ENCODE measurements at regions not wholly inside any gene's neighbourhood (a gene's known extent, or its start where the extent isn't known, plus 50 kb on each side); places are given as distances from the start of the nearest gene placed in this dataset.

GRCh38 chr13:40194224-40194806 lies 472.1 kb downstream of the FOXO1 start:
- no peak for ATAC-seq

- ATAC-seq: no peak
Observed at GRCh38 chr13:40197049-40197448, 469.4 kb downstream of the FOXO1 start.

- ATAC-seq: no peak
Observed at GRCh38 chr13:40197936-40198595, 468.4 kb downstream of the FOXO1 start.

- ATAC-seq: peak; percentile 58
Observed at GRCh38 chr13:40200273-40200978, 466.0 kb downstream of the FOXO1 start.

- no peak for ATAC-seq
Observed at GRCh38 chr13:40204246-40204645, 462.2 kb downstream of the FOXO1 start.

GRCh38 chr13:40205771-40206240 lies 460.6 kb downstream of the FOXO1 start:
- peak; percentile 30 for ATAC-seq

GRCh38 chr13:40206241-40207000 lies 460.0 kb downstream of the FOXO1 start:
- peak; percentile 91 for ATAC-seq

GRCh38 chr13:40207001-40207478 lies 459.4 kb downstream of the FOXO1 start:
- ATAC-seq: no peak

DNA sequence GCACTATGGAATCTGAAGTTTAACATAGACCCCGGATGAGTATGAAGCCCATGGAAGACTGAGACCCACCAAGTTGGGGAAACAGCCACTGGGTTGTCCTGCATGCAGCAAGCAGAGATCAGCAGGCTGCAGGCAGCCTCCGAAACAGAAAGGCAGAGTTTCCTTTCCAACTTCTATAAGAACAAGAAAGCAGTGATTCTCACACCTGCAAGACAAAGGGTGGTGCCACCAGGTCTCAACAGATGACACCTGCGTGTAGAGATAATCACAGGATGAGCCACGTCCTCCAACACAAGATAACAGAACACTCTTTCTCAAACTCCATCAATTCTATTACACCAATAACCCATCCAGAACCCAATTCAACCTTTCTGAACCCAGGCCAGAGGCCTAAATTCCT lies 457.9 kb downstream of the FOXO1 start:
- no peak for ATAC-seq

DNA sequence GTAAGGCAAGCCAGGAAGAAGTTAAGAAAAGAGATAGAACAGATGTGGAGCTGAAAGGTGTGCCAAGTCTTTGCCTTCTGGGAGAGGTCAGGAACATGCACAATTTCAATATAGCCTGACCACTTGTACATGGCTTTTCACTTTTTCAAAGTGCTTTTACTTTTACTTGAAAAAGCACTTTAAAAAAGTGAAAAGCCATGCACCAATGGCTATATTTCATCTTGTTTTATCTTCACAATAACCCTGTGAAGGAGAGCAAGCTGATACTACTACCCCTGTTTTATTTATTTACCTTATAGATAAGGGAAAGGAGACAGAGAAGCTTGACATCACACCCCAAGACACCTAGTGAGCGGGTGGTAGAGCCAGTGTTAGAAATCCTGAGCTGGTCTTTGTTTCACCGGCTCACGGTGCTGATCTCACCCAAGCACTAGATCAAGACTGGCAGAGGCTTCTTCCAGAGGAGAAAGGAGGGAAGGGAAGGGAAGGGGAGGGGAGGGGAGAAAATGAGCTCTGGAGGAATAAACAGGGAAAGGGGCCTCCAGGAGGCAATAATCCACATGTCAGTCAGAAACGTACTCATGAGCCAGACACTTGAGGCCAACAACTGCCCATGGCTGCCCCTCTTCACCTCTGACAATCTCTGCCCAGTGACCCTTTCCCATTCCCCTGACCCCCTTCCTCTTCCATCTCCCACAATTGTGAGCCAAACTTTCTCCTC lies 455.4 kb downstream of the FOXO1 start:
- no peak for ATAC-seq

DNA sequence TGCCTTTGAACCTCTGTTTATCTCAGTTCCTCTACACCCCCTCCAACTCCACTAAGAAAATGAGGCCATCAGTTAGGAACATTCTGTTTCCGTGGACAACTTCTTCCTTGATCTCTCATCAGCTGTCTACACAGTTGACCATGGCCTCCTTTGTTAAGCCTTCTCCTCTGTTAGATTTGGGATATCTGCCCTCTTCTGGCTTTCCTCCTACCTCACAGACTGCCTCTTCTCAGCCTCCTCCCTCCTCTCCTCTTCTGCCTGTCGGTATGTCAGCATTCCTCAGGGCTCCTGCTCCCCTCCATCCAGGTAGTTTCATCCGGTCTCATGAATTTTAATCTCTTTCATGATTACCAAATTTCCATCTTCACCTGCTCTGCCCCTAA lies 454.9 kb downstream of the FOXO1 start:
- ATAC-seq: no peak

DNA sequence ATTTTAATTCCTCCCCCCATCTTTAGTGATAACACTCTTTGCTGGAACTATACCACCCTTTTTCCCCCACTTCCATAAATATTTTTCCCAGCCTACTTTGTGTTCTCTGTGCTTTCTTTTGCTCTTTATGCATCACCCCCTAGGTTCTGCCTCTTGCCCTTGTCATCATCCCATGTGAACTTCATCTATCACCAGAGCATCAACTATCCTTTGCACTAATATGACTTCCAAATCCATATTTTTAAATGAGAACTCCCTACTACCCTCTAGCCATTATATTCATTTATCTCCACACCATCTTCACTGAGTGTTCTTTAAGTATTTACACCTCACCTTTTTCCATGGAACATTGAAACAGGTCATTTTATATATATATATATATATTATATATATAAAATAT lies 452.7 kb downstream of the FOXO1 start:
- ATAC-seq: no peak

DNA sequence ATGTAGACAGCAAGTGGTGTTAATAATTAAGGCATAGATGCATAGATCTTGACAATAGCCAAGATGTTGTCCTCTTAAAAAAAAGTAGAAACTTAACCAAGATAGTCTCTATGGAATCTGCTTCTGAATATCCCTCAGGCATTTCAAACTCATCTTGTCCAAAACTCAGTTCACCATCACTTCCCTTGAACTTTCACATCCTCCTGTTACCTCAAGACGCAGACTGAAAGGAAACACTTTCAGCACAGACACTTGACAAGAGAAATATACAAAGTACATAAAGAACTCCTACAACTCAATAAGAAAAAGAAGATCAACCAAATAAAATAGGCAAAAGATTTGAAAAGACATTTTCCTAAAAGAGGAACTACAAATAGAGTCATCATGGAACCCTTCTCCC lies 451.1 kb downstream of the FOXO1 start:
- no peak for ATAC-seq

- ATAC-seq: no peak
Observed at GRCh38 chr13:40215747-40216146, 450.7 kb downstream of the FOXO1 start.

GRCh38 chr13:40217675-40218074 lies 448.8 kb downstream of the FOXO1 start:
- ATAC-seq: no peak

DNA sequence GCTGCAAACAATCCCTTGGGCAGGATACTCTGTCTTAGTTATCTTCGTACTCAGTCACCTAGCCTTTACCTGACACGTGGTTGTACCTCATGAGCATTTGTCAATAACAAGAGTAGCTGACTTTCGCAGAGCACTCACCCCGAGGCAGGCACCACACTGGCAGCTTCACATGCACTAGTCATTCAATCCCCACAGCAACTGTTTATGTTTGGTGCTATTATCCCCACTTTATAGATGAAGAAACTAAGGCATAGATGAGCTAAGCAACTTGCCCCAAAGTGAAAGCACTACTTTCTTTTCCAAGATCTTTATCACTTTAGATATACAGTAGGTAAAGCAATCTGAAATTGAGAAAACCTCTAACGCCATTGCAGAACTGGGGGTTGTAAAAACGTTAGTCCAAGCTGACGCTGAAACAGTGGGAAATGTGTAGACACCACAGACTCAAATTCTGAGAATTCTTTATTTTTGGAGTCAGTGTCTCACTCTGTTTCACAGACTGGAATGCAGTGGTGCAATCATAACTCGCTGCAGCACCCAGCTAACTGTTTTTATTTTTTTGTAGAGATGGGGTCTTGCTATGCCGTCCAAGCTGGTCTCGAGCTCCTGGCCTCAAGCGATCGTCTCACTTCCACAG lies 446.0 kb downstream of the FOXO1 start:
- ATAC-seq: no peak

DNA sequence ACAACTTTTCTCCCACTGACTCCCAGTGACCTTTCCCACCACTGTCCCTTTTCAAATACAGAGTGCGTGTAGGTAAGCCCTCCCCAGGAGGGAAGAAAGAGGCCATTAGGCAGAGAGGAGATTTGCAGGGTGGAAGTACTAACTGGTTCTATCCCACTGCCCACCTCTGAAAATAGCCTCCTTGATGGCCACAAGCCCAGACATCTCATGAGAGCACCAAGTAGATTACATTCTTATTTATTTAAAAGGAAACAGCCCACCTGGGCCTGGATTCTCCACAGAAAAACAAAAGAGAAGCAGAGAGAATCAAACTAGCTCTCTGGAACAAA lies 445.3 kb downstream of the FOXO1 start:
- no peak for ATAC-seq

- peak; percentile 67 for ATAC-seq
Observed at GRCh38 chr13:40221460-40222201, 444.8 kb downstream of the FOXO1 start.

DNA sequence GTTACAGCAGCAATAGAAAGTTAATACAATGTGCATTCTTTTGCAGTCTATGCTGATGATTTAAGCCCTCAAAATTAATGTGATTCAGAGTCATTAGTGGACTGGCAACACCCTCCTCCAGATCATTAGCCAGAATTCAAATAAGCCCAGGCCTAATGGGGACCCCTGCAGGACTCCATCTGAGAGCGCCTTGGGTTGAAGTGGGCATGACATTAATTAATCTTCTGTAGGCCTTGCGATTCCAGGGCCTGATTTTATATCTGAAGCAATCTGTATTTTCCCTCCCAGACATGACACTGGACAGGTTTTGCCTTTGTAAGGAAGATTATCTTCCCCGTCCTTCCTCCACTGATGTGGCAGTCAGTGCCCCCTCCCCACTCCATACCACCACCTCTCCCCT lies 442.9 kb downstream of the FOXO1 start:
- no peak for ATAC-seq

- ATAC-seq: no peak
Observed at GRCh38 chr13:40228496-40228895, 437.9 kb downstream of the FOXO1 start.

- ATAC-seq: no peak
Observed at GRCh38 chr13:40228990-40229389, 437.5 kb downstream of the FOXO1 start.

Data from esophagus mucosa (tissue), 1 donor.